HG03354 (cell line): ENCODE measurements at regions not wholly inside any gene's neighbourhood (a gene's known extent, or its start where the extent isn't known, plus 50 kb on each side); places are given as distances from the start of the nearest gene placed in this dataset.

Experiments used
- ATAC-seq: cut with Tn5 transposase; IDR thresholded peaks from one replicate; pipeline ENCODE4 v1.9.1; 2021; ENCODE audit warnings: mild to moderate bottlenecking; ENCODE audit not compliant: unreplicated experiment, poor library complexity, severe bottlenecking

GRCh38 chr14:31990926-31991572 is 86.1 kb upstream of the ARHGAP5 start:
- no peak for ATAC-seq

- ATAC-seq, result no peak
These were observed 85.1 kb upstream of the ARHGAP5 start for GRCh38 chr14:31992011-31992447.

- ATAC-seq, result no peak
These were observed 83.6 kb upstream of the ARHGAP5 start for GRCh38 chr14:31993521-31993951.

GRCh38 chr14:31994391-31995033 is 82.6 kb upstream of the ARHGAP5 start:
- no peak for ATAC-seq

GRCh38 chr14:32003585-32003984 is 73.5 kb upstream of the ARHGAP5 start:
- ATAC-seq, result no peak

GRCh38 chr14:32004300-32004699 is 72.8 kb upstream of the ARHGAP5 start:
- ATAC-seq, result no peak

DNA sequence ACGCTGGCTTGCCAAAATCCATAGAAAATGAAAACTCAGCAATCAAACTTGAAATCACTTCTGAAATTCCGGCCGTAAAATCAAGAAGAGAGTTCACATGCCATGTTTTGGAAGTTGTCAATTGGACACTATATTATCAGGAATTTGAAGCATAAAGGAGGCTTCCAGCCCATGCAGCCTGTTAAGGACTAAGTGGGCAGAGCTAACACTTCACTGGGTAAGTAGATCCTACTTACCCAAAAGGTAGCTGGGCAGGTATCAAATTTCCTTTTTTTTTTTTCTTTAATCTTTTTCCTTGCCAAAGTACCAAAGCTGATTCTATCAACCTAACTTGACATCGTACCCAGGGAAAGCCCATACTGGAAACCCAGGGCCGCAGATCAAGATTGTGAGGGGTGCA is 71.5 kb upstream of the ARHGAP5 start:
- no peak for ATAC-seq

DNA sequence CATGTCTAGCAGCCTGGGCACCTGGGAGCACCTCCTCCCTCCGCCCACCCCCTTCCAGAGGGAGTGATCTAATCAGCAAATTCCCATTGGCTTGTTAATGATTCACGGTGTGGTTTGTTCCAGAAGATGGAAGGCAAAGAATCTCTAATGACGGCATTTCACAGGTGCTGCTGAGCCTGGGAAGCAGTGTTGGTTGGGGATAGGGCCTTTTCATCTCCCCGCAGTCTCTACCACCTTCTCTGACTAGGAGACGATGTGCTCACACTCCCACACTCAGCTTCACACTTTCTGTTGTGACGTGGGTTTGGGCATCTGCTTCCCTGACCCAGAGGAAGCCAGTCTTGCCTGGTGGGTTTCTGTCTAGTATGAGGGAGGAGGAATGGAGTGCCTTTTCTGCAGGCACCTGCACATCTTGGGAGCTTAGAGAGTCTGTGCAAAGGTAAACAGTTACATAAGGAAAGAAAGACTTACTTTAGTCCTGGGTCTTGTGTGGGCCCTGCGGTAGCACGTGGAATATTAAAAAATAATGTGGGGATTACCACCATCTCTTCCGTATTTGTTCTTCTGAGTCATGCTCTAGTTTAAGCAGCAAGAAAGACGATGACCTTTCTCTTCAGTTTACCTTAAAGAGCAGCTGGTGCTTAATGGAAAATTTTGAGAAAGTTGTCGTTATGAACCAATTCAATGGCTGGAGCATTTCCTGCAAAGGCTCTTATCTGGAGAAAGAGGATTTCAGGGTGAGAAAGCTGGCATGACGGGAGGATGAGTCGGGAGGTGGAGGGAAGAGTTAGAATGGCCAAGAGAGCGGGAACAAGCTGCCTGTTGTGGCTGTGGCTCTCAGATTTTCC is 70.6 kb upstream of the ARHGAP5 start:
- no peak for ATAC-seq

DNA sequence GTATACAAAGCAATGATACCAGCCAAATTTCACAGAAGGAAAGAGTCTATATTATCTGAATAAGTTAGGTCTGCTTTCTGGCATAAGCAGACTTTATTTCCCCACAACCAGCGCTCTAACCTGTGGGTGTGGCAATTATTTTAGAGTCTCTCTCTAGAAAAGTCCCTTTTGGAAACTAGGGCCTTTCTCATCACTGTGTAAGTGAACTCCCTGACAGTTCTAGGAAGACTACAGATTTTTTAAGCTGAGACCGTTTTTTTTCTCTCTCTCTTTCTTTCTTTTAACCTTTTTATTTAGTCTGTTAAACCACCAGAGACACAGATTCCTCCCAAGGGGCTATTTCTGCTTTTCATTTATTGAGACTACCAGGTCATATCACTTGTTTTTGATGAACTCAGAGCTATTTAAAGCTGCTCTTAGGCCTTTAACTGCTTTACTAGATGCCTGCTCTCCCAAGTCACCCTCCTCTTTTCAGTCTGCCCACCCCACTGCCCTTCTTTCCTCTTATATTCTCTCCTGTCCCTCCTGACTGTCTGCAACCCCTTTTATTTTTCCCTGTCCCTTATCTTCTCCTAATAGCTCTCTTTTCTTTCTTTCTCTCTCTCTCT is 69.2 kb upstream of the ARHGAP5 start:
- no peak for ATAC-seq

- ATAC-seq, result no peak
These were observed 68.4 kb upstream of the ARHGAP5 start for GRCh38 chr14:32008602-32009193.

DNA sequence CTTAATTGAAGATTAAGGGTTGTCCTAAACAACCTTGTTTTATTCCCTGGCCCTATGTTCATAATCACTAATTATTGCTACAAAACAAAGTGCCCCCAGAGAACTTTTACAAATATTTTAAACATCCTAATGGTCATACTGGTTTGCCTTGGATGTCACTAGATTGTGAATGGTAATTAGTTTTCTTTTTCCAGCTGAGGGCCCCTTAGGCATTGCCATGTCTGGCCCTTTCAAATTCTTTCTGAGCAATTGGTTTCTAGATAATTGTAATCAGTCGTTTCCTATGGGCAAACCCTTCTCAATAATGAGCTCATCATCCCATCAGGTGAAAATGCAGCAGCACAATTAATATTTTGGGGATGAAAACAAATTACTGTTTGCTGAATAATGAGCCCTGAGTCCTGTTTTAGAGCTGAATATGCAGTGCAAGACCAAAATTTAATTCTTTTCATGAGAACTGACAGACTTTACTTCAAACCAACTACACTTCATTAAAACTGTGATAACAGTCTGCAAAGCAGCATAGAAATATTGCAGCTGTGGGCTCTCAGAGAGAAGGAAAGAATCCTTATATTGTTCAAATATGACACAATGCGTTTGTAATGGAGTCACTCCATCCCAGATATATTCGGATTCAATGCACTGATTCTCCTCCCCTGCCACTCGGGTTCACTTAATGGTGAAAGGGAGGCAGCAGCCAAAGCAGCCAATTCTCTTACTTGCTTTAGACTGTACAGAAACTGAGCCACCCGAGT is 67.7 kb upstream of the ARHGAP5 start:
- no peak for ATAC-seq

DNA sequence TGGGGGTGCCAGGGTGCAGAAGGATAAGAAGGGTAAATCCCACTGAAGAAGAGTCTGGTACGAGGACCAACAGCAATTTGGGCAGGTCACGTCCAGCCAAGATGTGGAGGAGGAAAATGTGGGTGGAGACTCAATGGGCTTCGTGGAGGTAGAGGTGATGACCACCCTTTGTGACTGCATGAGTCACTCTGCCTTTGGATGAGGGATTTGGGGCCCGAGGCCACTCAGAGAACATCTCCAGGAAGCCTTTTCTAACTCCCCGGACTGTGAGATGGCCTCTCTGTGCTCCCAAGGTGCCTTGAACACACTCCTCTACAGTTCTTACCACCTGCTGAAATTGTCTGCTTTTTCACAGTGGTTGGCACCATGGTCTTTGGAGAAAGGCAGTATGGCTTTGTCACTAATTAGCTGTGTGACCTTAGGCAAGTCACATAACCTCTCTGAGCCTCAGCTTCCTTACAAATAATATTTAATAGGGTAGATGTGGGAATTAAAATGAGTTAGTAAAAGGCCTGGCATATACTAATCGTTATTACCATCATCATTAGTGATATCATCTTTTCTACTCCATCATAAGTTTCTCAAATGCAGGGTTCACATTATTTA is 67.0 kb upstream of the ARHGAP5 start:
- no peak for ATAC-seq

DNA sequence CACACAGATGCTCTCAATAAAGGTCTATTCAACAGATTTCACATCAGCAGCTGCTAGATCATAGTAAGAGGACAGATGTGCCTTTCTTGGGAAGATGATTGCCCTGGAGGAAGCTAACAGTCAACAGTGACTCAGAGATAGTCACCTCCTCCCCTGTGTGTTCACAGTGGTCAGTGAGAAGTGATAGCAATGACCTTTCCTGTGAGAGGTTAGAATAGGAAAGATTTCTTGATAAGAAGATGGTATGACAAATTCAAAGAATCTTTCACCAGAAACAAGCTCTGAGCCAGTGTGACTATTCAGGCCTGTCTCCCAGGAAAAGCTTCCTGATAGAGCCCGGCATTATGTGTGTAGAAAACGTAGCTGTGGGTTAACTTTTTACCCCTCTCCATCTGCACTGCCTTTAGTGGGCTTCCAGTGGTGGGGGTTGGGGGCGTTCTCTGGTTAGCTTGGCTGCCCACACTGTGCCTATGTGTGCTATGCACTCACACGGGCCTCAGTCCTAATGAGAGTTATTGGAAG is 66.4 kb upstream of the ARHGAP5 start:
- no peak for ATAC-seq

DNA sequence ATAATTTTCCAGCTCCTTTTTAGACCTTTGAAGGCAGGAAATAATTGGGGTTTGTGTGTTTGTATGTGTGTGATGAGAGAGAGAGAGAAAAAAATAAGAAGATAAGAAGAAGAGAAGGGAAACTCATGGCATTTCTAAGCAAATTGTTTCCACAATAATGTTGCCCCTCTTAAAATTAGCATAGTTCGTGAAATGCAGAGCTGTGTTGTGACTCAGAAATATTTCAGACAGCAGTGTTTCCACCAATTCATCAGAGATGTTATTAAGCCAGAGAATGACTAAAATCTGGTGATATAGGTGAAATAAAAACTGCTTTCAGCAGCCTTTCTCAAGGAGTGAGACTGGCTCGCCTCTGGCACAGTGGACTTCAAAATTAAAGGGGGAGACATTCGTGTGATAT is 65.9 kb upstream of the ARHGAP5 start:
- no peak for ATAC-seq

GRCh38 chr14:32012062-32012461 is 65.0 kb upstream of the ARHGAP5 start:
- ATAC-seq, result no peak

DNA sequence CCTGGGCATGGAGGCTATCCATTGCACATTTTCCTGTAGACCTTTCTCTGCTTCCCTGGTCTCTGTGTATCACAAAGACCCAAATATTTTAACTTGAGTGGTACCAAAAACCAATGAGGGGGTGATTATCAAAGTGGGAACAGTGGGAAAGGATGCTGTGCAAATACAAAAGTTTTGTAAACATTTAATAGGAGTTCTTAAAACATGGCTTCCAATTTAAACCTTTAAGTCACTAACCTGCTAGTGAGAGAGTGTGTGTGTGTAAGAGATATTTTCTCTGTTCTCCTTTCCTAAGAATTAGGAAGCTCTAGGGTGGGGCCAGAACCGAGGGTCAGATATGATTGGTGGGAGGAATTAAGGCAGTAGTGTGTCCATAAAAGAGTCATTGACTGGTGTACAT is 64.5 kb upstream of the ARHGAP5 start:
- no peak for ATAC-seq

- ATAC-seq, result no peak
These were observed 64.0 kb upstream of the ARHGAP5 start for GRCh38 chr14:32013083-32013482.

GRCh38 chr14:32014057-32014456 is 63.0 kb upstream of the ARHGAP5 start:
- no peak for ATAC-seq

DNA sequence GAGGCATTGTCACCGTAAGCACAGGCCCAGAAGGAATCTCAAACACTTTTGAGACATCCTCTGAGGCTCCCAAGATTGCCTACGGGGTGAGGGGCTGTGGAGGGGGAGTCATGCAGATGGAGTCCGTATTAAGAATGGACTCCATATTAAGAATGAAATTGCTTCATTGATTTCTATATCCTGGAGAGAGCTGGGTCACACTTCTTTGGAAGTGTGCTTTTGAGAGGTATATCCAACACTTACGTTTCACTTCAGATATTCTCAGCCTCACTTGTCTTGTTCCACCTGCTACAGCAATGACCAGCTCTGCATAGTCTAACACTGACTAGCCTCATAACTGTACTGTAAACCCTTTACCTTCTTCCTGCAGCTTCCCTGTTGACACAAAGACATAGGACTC is 62.6 kb upstream of the ARHGAP5 start:
- no peak for ATAC-seq
